Medulla oblongata (tissue), 1 donor: ENCODE measurements at regions not wholly inside any gene's neighbourhood (a gene's known extent, or its start where the extent isn't known, plus 50 kb on each side); places are given as distances from the start of the nearest gene placed in this dataset.

ENCODE experiments used
- DNase-seq: peaks from one replicate; pipeline ENCODE4 v3.0.0-alpha.2; 2015; ENCODE audit errors: extremely low spot score

DNA sequence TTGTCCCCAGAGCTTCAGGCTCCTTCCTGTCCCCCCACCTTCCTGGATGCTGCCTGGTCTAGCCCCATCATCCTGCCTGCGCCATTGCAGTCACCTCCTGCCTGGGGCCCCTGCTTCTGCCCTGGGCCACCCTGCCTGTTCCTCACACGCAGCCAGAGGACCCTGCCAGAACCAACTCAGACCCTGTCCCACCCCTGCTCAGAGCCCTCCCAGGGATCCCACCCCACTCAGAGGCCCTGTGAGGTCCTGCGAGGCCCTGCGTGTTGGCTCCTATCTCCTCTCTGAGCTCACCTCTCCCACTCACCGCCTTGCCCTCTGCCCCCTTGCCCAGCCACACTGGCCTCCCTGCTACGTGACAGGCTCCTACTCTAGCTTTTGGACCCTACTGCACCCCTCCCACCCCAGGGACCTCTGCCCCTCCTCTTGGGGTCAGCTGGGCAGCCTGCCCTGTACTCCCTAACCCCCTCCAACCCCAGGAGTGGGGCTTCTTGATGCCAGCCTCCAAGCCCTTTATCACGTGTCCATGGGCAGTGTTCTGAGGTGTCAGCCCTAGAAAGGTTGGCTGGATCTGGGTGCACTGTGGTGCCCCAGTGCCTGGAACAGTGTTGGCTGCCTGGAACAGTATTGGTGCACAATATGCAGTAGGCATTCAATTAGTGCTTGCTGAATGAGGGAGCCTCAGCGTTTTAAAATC, 68.3 kb downstream of the CEBPB start:
- DNase-seq = no peak

DNA sequence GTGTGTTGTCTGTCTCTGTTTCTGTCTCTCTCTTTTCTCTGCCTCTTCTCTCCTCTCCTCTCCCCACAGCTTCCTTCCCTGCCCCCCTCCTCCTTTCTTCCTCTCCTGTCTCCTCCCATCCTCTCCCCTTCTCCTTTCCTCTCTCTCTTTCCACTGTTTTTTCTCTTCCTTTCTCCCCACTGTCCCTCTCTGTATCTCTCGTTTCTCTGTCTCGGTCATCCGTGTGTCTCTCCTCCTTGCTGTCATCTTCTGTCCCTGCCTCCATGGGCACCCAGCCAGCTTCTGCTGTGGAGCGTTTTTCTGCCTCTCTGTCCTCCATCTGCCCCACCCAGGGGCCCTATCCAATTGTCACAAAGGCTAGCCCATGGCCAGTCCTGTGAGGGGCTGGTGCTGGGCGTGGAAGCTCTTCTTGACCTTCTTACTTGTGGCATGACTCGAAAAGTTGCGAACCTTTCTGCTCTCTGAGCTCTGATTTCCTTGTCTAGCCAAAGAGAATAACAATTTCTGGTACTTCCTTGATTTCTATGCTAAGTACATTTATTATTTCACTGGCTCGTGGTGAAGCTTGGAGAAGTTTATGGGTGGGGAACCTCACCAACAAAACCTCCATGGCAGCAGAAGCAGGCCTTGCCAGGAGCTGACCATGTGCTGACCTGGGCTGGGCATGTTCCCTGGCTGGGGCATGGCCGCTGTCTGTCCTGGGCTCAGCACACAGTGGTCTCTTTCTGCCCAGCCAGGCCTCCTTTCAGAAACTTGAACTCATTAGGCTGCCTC, 69.3 kb downstream of the CEBPB start:
- no peak for DNase-seq

- DNase-seq = no peak
Observed at GRCh38 chr20:50260479-50261221, 70.0 kb downstream of the CEBPB start.

DNA sequence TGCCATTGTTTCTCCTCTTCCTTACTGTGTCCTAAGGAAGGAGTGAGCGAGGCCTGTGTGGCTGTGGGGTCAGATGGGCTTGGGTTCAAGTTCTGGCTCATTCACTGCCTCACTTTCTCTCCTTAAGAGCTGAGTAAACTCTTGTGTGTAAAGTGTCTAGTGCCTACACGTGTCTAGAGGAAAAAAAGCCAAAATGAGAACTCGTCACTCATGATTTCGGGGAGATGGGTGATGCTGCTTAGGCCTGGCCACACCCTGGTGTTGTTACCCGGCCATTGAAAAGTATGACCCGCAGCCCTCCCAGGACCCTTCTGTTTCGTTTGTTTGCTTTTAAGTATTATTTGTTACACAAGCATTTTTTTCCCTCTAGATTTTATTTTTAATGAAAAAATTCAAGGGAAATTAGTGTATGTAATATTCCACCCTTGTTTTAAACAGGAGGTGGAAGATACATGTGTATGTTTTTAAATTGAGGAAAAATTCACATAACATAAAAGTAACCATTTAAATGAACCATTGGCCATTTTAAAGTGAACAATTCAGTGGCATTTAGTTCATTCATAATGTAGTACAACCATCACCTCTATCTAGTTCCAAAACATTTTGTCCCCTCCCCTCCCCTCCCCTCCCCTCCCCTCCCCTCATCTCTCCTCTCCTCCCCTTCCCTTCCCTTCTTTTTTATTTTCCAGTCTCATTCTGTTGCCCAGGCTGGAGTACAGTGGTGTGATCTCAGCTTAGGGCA, 71.0 kb downstream of the CEBPB start:
- DNase-seq = no peak

GRCh38 chr20:50263831-50264230, 73.2 kb downstream of the CEBPB start:
- no peak for DNase-seq

DNA sequence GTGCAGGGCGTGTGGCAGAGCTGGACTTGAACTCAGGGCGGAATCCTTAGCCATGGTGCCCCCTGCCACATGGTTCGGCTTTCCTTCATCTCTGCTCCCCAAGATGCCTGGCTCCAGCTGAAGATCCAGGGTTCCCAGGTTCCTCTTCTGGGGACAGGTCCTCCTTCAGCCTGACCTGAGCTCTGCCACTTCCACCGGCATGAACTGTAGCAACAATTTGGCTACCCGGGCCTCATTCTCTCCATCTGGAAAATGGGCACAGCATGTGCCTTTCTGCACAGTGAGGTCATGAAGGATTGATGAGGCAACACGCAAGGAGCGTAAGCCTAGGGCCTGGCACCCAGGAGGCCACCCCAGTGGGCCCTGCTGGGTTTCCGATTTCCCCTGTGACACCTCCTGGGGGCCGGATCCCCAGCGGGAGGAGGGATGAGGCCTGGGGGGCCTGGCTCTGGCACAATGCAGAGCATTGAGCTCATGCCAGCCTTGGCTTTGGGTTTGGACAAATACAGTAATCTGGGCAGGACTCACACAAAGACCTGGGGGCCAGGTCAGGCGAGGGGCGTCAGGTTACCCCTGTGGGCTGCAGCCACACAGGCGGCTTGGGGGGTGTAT, 74.0 kb downstream of the CEBPB start:
- DNase-seq = no peak

GRCh38 chr20:50265245-50265946, 74.8 kb downstream of the CEBPB start:
- DNase-seq = no peak

DNA sequence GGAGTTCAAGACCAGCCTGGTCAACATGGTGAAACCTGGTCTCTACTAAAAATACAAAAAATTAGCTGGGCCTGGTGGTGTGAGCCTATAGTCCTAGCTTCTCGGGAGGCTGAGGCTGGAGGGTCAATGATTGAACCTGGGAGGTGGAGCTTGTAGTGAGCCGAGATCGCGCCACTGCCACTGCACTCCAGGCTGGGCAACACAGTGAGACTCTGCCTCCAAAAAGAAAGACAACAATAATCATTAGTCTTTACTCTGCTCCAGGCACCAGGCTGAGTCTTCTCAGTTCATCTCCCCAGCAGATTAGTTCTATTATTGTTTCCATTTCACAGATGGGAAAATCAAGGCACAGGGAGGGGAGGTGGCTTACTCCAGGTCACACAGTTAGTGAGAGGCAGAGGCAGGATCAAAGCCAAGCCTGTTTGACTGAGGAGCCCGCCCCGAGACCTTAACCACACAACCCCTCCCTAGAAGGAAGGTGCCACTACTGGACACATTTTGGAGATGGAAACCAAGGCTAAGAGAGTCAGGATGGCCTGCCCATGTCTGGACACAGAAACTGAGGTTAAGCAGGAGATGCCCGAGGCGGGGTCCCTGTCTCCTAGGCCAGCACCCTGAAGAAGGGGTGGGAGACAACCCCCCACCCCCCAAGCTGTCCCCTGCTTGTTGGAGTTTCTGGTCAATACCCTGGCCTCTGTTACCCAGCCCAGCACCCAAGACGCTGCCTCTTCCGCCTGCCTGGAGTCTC, 75.8 kb downstream of the CEBPB start:
- DNase-seq = no peak

DNA sequence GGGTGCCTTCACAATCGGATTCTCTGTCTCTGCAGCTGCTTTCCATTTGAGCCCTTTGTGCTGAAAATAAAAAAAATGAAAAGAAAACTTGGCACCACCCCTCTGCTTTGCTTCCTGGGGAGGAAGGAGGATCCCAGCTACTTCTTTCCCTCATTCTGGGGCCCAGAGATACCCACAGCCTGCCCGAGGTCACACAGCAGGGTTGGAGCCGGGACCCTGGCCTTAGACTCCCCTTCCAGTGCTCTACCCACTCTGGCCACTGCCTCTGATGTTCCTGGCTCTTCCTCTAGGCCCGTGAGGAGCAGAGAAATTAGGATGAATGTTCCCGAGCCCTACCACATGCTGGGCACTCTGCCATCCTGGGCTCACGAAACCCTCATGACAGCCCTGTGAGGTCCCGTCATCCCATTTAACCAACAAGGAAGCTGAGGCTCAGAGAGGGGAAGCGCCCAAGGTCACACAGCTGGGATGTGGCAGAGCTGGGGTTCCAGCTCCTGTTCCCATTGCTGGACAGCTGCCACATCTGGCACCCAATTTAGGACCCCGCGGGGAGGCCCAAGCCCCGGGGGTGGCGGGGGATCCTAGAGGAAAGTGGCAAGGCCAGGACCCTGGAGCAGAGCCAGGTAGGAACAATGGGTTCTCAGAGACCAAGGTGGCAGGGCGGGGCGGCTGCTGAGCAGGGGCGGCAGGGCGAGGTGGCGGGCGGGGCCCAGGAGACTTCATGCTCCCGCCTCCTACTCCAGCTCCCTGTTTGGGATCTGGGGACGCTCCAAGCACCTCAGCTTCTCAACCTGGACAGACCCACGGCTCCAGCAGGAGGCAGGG, 76.6 kb downstream of the CEBPB start:
- DNase-seq = peak; percentile 41

DNA sequence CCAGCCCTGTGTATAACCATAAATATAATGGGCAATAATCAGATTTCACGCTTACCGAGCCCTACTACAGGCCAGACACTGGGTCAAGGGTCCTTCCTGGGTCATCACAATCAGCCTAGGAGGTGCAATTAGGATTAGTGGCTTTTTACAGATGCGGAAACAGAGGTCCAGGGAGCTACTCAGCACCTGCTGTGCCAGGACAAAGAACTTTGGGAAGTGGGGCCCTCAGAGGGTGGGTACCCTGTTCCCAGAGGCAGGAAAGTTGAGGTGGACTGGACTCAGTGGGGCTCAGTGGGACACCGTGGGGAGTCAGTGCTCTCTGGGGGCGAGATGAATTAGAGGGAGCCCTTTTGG, 77.2 kb downstream of the CEBPB start:
- no peak for DNase-seq

GRCh38 chr20:50269091-50270033, 78.7 kb downstream of the CEBPB start:
- DNase-seq = no peak

DNA sequence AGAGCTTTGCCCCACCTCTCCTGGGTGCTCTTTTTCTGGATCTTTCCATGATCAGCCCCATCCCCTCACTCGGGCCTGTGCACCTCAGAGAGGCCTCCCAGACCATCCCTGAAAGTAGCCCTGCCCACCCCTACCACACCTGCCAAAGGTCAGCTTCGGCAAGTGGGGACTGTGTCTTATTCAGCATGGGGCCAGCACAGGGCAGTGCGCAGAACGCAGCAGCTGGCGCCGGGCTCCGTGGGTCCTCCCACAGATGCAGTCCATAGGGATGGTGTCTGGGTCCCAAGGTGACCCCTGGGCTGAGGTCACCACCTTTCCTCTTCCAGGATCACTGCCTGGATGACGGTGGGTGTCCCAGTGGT, 79.4 kb downstream of the CEBPB start:
- DNase-seq = no peak

DNA sequence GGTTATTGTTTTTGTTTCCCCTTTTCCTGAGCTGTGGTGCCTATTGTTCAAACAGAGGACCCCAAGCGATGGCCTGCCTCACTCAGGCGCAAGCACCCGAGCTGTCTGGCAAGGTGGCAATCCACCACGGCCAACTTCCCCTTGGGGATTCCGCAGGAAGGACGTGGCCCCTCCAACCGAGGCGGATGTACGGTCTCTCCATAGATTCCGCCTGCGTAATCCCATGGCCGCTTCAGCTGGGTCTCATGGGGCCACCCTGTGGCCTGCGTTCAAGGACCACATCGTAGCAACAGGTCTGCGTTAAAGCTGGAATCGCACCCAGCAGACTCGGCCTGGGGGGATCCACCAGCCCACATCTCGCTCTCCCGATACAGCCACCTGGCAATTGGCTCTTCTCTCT, 79.9 kb downstream of the CEBPB start:
- peak; percentile 61 for DNase-seq

- DNase-seq = no peak
Observed at GRCh38 chr20:50271176-50271575, 80.5 kb downstream of the CEBPB start.

GRCh38 chr20:50271612-50272011, 81.0 kb downstream of the CEBPB start:
- no peak for DNase-seq

GRCh38 chr20:50272030-50272723, 81.5 kb downstream of the CEBPB start:
- DNase-seq = peak; percentile 51

DNA sequence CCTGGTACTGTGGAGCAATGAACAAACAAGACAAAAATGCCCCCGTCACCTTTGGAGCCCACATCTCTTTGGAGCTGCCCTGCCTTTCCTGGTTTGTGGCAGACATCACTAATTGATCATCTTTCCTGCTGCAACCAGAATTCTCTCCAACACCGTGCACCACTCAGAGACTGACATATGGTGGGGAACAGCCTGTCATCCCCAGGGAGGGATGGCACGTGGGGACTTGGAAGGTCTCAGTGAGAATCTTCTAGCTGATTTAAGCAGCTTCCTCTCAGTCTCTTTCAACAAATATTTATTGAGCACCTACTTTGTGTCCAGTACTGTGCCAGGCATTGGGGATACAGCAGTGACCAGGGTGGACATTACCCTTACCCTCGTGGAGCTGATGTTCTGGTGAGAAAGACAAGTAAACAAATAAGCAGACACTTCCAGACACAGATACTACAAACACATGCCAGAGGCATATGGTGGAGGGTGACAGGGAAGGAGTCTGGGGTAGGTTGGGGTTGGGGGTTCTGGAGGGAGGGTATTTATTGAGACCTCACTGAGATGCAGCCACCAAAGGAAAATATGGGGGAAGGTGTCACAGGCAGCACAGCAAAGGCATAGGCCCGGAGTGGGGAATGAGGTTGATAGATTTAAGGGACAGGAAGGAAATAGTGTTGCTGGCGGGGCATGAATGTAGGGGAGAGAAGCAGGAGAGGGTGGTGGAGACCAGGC, 82.3 kb downstream of the CEBPB start:
- DNase-seq = no peak
